HepG2 (cell line): ENCODE measurements at regions not wholly inside any gene's neighbourhood (a gene's known extent, or its start where the extent isn't known, plus 50 kb on each side); places are given as distances from the start of the nearest gene placed in this dataset.

Experiments used
- CBFB ChIP-seq: sonication (generic); formaldehyde crosslinking; IDR thresholded peaks from 2 replicates; pipeline ENCODE4 v1.4.0; 2020; ENCODE audit warnings: missing genetic modification reagents
- EED ChIP-seq: sonication (generic); formaldehyde crosslinking; IDR thresholded peaks from 2 replicates; pipeline ENCODE4 v1.5.0; 2020; ENCODE audit warnings: mild to moderate bottlenecking, missing genetic modification reagents
- GATAD2A ChIP-seq: IDR thresholded peaks from 2 replicates; pipeline ENCODE4 v1.6.1; 2016
- HHEX ChIP-seq: IDR thresholded peaks from 2 replicates; pipeline ENCODE4 v1.6.1; 2016; ENCODE audit warnings: control low read depth
- HNRNPK ChIP-seq: fragments of 200-400 bp; formaldehyde crosslinking; IDR thresholded peaks from 2 replicates; pipeline ENCODE4 v1.6.1; 2018; ENCODE audit warnings: low read length, low read depth, moderate library complexity, mild to moderate bottlenecking; ENCODE audit not compliant: poor library complexity, severe bottlenecking
- KDM5B ChIP-seq: sonication (generic); formaldehyde crosslinking; IDR thresholded peaks from 2 replicates; pipeline ENCODE4 v1.4.0; 2020; ENCODE audit warnings: missing genetic modification reagents, mild to moderate bottlenecking, borderline replicate concordance
- MTF1 ChIP-seq: sonication (generic); formaldehyde crosslinking; IDR thresholded peaks from 2 replicates; pipeline ENCODE4 v1.5.0; 2020; ENCODE audit warnings: missing genetic modification reagents
- MTF2 ChIP-seq: sonication (generic); formaldehyde crosslinking; IDR thresholded peaks from 2 replicates; pipeline ENCODE4 v1.5.0; 2020; ENCODE audit warnings: missing genetic modification reagents, borderline replicate concordance
- PHF21A ChIP-seq: sonication (generic); formaldehyde crosslinking; IDR thresholded peaks from 2 replicates; pipeline ENCODE4 v1.5.0; 2020; ENCODE audit warnings: mild to moderate bottlenecking, missing genetic modification reagents
- PRPF4 ChIP-seq: fragments of 200-400 bp; formaldehyde crosslinking; IDR thresholded peaks from 2 replicates; pipeline ENCODE4 v1.6.1; 2016; ENCODE audit warnings: low read length, low read depth; ENCODE audit not compliant: poor library complexity, severe bottlenecking
- RXRA ChIP-seq: sonication (generic); formaldehyde crosslinking; IDR thresholded peaks from 2 replicates; pipeline ENCODE4 v1.5.1; 2020; ENCODE audit warnings: missing genetic modification reagents
- SALL1 ChIP-seq: sonication (generic); formaldehyde crosslinking; IDR thresholded peaks from 2 replicates; pipeline ENCODE4 v1.8.0; 2022; ENCODE audit warnings: mild to moderate bottlenecking, missing genetic modification reagents
- TFAP4 ChIP-seq: sonication (generic); IDR thresholded peaks from 2 replicates; pipeline ENCODE4 v1.6.1; 2016; ENCODE audit warnings: low read depth, borderline replicate concordance
- ZBTB1 ChIP-seq: sonication (generic); formaldehyde crosslinking; IDR thresholded peaks from 2 replicates; pipeline ENCODE4 v1.4.0; 2020; ENCODE audit warnings: missing genetic modification reagents, borderline replicate concordance
- ZBTB46 ChIP-seq: sonication (generic); formaldehyde crosslinking; IDR thresholded peaks from 2 replicates; pipeline ENCODE4 v1.4.0; 2020; ENCODE audit warnings: mild to moderate bottlenecking, missing genetic modification reagents, borderline replicate concordance
- ZNF253 ChIP-seq: sonication (generic); formaldehyde crosslinking; IDR thresholded peaks from 2 replicates; pipeline ENCODE4 v1.8.0; 2022; ENCODE audit warnings: mild to moderate bottlenecking, missing genetic modification reagents, borderline replicate concordance
- ZNF280B ChIP-seq: sonication (generic); formaldehyde crosslinking; IDR thresholded peaks from 2 replicates; pipeline ENCODE4 v1.5.0; 2020; ENCODE audit warnings: missing genetic modification reagents, mild to moderate bottlenecking, borderline replicate concordance
- ZNF296 ChIP-seq: sonication (generic); formaldehyde crosslinking; conservative IDR thresholded peaks from 2 replicates; pipeline ENCODE4 v1.5.0; 2020; ENCODE audit warnings: mild to moderate bottlenecking, missing genetic modification reagents
- ZNF354B ChIP-seq: sonication (generic); formaldehyde crosslinking; IDR thresholded peaks from 2 replicates; pipeline ENCODE4 v1.8.0; 2022; ENCODE audit warnings: mild to moderate bottlenecking, missing genetic modification reagents
- ZNF644 ChIP-seq: IDR thresholded peaks from 2 replicates; pipeline ENCODE4 v1.6.1; 2016; ENCODE audit warnings: low read depth
- TF ChIP-seq, protein P1 (sequence below): sonication (generic); formaldehyde crosslinking; IDR thresholded peaks from 2 replicates; pipeline ENCODE4 v1.4.0; 2020; ENCODE audit warnings: mild to moderate bottlenecking, missing genetic modification reagents
- TF ChIP-seq, protein P2 (sequence below): sonication (generic); formaldehyde crosslinking; IDR thresholded peaks from 2 replicates; pipeline ENCODE4 v1.8.0; 2022; ENCODE audit warnings: mild to moderate bottlenecking, missing genetic modification reagents; ENCODE audit not compliant: insufficient replicate concordance
- TF ChIP-seq, protein P3 (sequence below): sonication (generic); formaldehyde crosslinking; IDR thresholded peaks from 2 replicates; pipeline ENCODE4 v1.5.0; 2020; ENCODE audit warnings: mild to moderate bottlenecking, missing genetic modification reagents

DNA sequence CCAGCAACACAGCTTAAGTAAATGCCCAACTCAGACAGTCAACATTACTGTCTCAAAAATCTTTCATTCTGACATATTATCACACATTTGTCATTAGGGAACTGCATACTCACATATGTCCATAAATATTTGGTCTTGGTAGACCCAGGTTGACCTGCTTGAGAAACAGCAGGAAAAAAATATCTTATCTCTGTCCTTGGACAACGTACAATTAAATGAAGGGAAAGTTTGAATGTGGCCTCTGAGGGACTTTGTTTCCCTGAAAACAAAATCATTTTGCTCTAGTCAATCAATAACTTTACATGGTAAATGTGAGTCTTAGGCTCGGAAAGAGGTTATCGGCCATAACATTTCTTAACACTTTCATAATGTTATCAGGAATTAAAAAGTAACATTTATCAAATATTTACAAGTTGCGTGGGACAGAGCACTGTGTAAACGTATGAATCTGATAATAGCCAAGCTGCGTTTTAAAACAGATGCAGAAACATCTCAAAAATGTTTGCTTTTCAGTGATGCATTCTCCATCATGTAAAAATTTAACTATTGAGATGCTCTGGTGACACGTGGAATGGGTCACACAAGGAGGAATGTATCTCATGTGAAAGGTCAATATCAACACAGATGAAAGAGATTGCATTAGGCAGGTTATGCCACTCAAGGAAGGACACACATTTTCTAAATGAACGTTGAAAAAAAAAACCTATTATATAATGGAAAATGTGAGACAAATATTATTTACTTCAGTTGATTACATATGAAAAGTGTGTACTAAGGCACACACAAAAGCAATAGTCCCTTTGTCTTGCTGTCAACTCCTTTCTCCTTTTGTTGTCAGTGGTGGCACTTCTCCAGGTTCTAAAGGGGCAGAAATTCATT lies 304.4 kb downstream of the WDR72 start (continued):
- TF ChIP-seq EED (CRISPR knock-in tag) = no peak
- TF ChIP-seq, protein P1, sequence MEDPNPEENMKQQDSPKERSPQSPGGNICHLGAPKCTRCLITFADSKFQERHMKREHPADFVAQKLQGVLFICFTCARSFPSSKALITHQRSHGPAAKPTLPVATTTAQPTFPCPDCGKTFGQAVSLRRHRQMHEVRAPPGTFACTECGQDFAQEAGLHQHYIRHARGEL = no peak
- TF ChIP-seq CBFB (CRISPR knock-in tag) = 0 out of 2 replicates have a peak, but pooled peaks have one; percentile 46
- TF ChIP-seq ZBTB1 (CRISPR knock-in tag) = no peak
- TF ChIP-seq, protein P2, sequence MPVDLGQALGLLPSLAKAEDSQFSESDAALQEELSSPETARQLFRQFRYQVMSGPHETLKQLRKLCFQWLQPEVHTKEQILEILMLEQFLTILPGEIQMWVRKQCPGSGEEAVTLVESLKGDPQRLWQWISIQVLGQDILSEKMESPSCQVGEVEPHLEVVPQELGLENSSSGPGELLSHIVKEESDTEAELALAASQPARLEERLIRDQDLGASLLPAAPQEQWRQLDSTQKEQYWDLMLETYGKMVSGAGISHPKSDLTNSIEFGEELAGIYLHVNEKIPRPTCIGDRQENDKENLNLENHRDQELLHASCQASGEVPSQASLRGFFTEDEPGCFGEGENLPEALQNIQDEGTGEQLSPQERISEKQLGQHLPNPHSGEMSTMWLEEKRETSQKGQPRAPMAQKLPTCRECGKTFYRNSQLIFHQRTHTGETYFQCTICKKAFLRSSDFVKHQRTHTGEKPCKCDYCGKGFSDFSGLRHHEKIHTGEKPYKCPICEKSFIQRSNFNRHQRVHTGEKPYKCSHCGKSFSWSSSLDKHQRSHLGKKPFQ (CRISPR knock-in tag) = no peak
- TF ChIP-seq, protein P3, sequence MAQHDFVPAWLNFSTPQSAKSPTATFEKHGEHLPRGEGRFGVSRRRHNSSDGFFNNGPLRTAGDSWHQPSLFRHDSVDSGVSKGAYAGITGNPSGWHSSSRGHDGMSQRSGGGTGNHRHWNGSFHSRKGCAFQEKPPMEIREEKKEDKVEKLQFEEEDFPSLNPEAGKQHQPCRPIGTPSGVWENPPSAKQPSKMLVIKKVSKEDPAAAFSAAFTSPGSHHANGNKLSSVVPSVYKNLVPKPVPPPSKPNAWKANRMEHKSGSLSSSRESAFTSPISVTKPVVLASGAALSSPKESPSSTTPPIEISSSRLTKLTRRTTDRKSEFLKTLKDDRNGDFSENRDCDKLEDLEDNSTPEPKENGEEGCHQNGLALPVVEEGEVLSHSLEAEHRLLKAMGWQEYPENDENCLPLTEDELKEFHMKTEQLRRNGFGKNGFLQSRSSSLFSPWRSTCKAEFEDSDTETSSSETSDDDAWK (CRISPR knock-in tag) = no peak
- TF ChIP-seq ZBTB46 (CRISPR knock-in tag) = no peak
- TF ChIP-seq ZNF280B (CRISPR knock-in tag) = no peak
- TF ChIP-seq ZNF296 (CRISPR knock-in tag) = no peak
- peak; percentile 72; the same call in 1 of the 2 replicates for TF ChIP-seq RXRA (CRISPR knock-in tag)
- no peak for TF ChIP-seq KDM5B (CRISPR knock-in tag)
- TF ChIP-seq MTF1 (CRISPR knock-in tag) = no peak
- TF ChIP-seq HHEX (CRISPR knock-in tag) = peak; percentile 78
- peak; percentile 90 for TF ChIP-seq PHF21A (CRISPR knock-in tag)
- peak; percentile 92 for TF ChIP-seq GATAD2A (CRISPR knock-in tag)
- no peak for TF ChIP-seq ZNF354B
- peak; percentile 88 for TF ChIP-seq SALL1
- no peak for TF ChIP-seq ZNF253 (CRISPR knock-in tag)
- TF ChIP-seq HNRNPK = no peak
- peak; percentile 84 for TF ChIP-seq TFAP4
- TF ChIP-seq MTF2 (CRISPR knock-in tag) = no peak
- no peak for TF ChIP-seq ZNF644 (CRISPR knock-in tag)
- TF ChIP-seq PRPF4 = no peak
